Parathyroid adenoma (tissue), 2 donors: ENCODE measurements at regions not wholly inside any gene's neighbourhood (a gene's known extent, or its start where the extent isn't known, plus 50 kb on each side); places are given as distances from the start of the nearest gene placed in this dataset.

Source experiments
- H2AFZ ChIP-seq: fragments of 300-600 bp; sonication (generic); one replicate; pipeline ENCODE4 v1.7.0; 2017; ENCODE audit warnings: antibody characterized with exemption, mild to moderate bottlenecking
- H3K27ac ChIP-seq: fragments of 300-600 bp; sonication (generic); one replicate; pipeline ENCODE4 v1.7.0; 2017
- H3K27me3 ChIP-seq: fragments of 300-600 bp; sonication (generic); one replicate; pipeline ENCODE4 v1.7.0; 2017; ENCODE audit warnings: low read length; ENCODE audit not compliant: control insufficient read depth, insufficient read depth
- H3K36me3 ChIP-seq: fragments of 300-600 bp; sonication (generic); one replicate; pipeline ENCODE4 v1.7.0; 2017; ENCODE audit warnings: low read length; ENCODE audit not compliant: control insufficient read depth, insufficient read depth
- H3K4me1 ChIP-seq: fragments of 300-600 bp; sonication (generic); one replicate; pipeline ENCODE4 v1.7.0; 2017; ENCODE audit warnings: control low read depth
- H3K4me2 ChIP-seq: fragments of 300-600 bp; sonication (generic); one replicate; pipeline ENCODE4 v1.7.0; 2017; ENCODE audit warnings: low read length
- H3K4me3 ChIP-seq: fragments of 300-600 bp; sonication (generic); one replicate; pipeline ENCODE4 v1.7.0; 2017; ENCODE audit warnings: low read depth, low read length
- H3K79me2 ChIP-seq: fragments of 300-600 bp; sonication (generic); one replicate; pipeline ENCODE4 v1.7.0; 2017; ENCODE audit warnings: control low read depth
- H3K9ac ChIP-seq: fragments of 300-600 bp; sonication (generic); one replicate; pipeline ENCODE4 v1.7.0; 2017; ENCODE audit warnings: mild to moderate bottlenecking
- H3K9me3 ChIP-seq: fragments of 300-600 bp; sonication (generic); one replicate; pipeline ENCODE4 v1.7.0; 2017; ENCODE audit warnings: low read length; ENCODE audit not compliant: control insufficient read depth
- CTCF ChIP-seq: fragments of 300-600 bp; sonication (generic); IDR thresholded peaks from one replicate; pipeline ENCODE4 v1.7.0; 2017; ENCODE audit warnings: antibody characterized with exemption, mild to moderate bottlenecking
- donor health status: primary hyperparathyroidism.

- Histone ChIP-seq H3K9ac (no peak overlapping the region), H3K4me1 (no peaks in the 10 kb centered on the region), H2AFZ (no peak overlapping the region), H3K9me3 (no peaks in the 10 kb centered on the region), H3K27ac (no peak overlapping the region), H3K79me2 (no peaks in the 10 kb centered on the region), H3K4me3 (no peak overlapping the region), H3K36me3 (no peaks in the 10 kb centered on the region), H3K27me3 (no peaks in the 10 kb centered on the region), H3K4me2 (no peak overlapping the region)
- TF ChIP-seq CTCF = no peak
Measured at GRCh38 chr1:219081943-219082925, 91.4 kb upstream of the LYPLAL1 start.

DNA sequence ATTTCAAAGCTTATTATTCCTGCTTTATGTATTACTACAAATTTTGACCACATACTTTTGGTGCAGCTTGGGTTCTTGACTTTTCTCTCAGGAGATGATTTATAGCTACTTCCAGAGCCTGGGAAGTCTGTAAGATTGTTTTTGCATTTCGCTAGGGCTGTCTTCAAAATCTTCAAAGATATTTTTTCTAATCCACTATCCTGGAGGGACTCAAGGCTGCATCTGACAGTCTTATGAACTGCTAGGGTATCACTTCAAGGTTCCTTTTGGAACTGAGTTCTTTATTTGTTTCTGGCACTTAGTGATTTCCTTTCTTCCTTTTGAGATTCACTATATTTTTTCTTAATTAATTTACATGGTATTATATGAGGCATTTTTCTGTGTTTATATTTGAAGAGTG lies 90.0 kb upstream of the LYPLAL1 start:
- no peak overlapping the region for H3K9ac ChIP-seq
- no peaks in the 10 kb centered on the region for H3K79me2 ChIP-seq

DNA sequence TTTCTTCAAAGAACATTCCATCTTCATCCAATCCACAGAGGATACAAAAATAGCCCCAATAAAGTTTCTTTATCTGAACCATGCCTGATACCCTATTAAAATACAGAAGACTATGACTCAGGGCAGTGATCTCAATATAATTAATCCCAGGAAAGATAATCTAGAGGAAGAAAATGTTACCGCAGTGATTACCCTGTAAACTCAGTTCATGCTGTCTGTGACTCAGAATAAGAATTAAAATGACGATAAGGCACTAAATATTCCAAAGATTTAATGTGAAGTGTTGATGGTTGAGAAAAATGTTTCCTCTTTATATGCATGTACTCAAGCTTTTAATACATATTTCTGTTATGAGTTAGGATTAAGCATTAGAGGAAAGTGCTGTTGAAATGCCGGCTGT lies 88.6 kb upstream of the LYPLAL1 start:
- TF ChIP-seq CTCF = no peak
- H3K4me3 ChIP-seq = no peak overlapping the region

More for the DNA sequence above, 90.0 kb upstream of the LYPLAL1 start:
- Histone ChIP-seq H3K4me3 (no peak overlapping the region), H3K27me3 (no peaks in the 10 kb centered on the region), H3K4me1 (no peaks in the 10 kb centered on the region), H2AFZ (no peak overlapping the region), H3K36me3 (no peaks in the 10 kb centered on the region), H3K27ac (no peak overlapping the region), H3K4me2 (no peak overlapping the region), H3K9me3 (no peaks in the 10 kb centered on the region)
- no peak for TF ChIP-seq CTCF

DNA sequence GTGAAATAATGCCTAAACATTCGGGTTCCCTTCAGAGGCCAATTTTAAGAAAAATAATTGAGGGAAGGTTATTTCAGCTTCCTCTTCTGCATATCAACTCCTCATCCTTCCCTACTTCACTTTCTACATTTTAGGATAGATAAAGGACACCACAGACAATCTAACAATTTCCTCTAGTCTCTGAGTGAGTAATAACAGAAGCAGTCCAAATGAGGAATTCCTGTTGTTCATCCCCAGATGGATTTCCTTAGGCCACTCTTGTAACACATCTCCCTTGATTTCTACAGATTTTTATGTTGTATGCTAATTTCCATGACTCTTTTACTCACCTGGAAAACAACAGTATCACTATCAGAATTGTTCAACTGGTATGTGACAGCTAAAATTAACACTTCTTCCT lies 87.7 kb upstream of the LYPLAL1 start:
- Histone ChIP-seq H3K9me3 (no peaks in the 10 kb centered on the region), H3K4me1 (no peaks in the 10 kb centered on the region)
- no peak for TF ChIP-seq CTCF

More for the DNA sequence above, 88.6 kb upstream of the LYPLAL1 start:
- H3K4me2 ChIP-seq = no peak overlapping the region
- H3K79me2 ChIP-seq = no peaks in the 10 kb centered on the region
- H3K4me1 ChIP-seq = no peaks in the 10 kb centered on the region
- H3K27ac ChIP-seq = no peak overlapping the region
- H2AFZ ChIP-seq = no peak overlapping the region
- H3K36me3 ChIP-seq = no peaks in the 10 kb centered on the region
- H3K9ac ChIP-seq = no peak overlapping the region
- no peaks in the 10 kb centered on the region for H3K9me3 ChIP-seq
- H3K27me3 ChIP-seq = no peaks in the 10 kb centered on the region

More for the DNA sequence above, 87.7 kb upstream of the LYPLAL1 start:
- H3K9ac ChIP-seq = no peak overlapping the region
- no peaks in the 10 kb centered on the region for H3K79me2 ChIP-seq
- no peak overlapping the region for H2AFZ ChIP-seq
- H3K27ac ChIP-seq = no peak overlapping the region
- H3K4me2 ChIP-seq = no peak overlapping the region
- H3K27me3 ChIP-seq = no peaks in the 10 kb centered on the region
- no peak overlapping the region for H3K4me3 ChIP-seq
- H3K36me3 ChIP-seq = no peaks in the 10 kb centered on the region
